ENCODE measurements at regions not wholly inside any gene's neighbourhood (a gene's known extent, or its start where the extent isn't known, plus 50 kb on each side); places are given as distances from the start of the nearest gene placed in this dataset.
"Not testable (repeated sequence)": the region's sequence is repeated elsewhere in the genome, so short reads cannot be mapped to it uniquely, and the experiment has no call there.

DNA sequence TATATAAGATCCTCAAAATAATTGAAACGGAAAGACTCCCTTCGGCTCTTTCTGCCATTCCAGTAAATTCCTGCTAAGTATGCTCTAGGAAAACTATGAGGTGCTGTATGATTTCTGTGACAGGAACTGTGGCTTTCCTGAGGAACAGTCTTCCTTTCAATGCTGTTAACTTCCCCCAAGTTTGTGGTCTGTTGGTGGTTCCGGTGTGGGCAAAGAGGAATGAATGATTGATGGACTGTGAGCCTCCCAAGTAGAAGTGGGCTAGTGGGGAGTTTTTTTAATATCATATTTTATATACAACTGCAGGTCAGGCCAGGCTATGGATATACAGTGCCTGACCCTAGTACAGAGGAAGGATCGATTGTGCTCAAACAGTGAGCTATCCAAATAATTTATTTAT is 560.7 kb upstream of the RBFOX1 start:
- TF ChIP-seq, protein P1, sequence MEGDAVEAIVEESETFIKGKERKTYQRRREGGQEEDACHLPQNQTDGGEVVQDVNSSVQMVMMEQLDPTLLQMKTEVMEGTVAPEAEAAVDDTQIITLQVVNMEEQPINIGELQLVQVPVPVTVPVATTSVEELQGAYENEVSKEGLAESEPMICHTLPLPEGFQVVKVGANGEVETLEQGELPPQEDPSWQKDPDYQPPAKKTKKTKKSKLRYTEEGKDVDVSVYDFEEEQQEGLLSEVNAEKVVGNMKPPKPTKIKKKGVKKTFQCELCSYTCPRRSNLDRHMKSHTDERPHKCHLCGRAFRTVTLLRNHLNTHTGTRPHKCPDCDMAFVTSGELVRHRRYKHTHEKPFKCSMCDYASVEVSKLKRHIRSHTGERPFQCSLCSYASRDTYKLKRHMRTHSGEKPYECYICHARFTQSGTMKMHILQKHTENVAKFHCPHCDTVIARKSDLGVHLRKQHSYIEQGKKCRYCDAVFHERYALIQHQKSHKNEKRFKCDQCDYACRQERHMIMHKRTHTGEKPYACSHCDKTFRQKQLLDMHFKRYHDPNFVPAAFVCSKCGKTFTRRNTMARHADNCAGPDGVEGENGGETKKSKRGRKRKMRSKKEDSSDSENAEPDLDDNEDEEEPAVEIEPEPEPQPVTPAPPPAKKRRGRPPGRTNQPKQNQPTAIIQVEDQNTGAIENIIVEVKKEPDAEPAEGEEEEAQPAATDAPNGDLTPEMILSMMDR (IDR thresholded peaks at IDR 0.05) = no peak
- TF ChIP-seq POLR2A (IDR thresholded peaks at IDR 0.05) = no peak
- H3K27ac ChIP-seq = no peak overlapping the region
- H3K9me3 ChIP-seq = no peaks in the 10 kb centered on the region
- no peak for DNase-seq
- no peaks in the 10 kb centered on the region for H3K36me3 ChIP-seq (ENCODE audit: low read depth, missing control alignments)
- WGBS, 2 donors = 78 to 79% methylated on average over 4 of the region's 4 CpGs
- intact Hi-C loops (cut with DNase I; ENCODE audit: low total_unique reads) = no loop called here
- H3K4me3 ChIP-seq = no peak overlapping the region
- H3K4me1 ChIP-seq = no peaks in the 10 kb centered on the region
- H3K27me3 ChIP-seq = no peaks in the 10 kb centered on the region

DNA sequence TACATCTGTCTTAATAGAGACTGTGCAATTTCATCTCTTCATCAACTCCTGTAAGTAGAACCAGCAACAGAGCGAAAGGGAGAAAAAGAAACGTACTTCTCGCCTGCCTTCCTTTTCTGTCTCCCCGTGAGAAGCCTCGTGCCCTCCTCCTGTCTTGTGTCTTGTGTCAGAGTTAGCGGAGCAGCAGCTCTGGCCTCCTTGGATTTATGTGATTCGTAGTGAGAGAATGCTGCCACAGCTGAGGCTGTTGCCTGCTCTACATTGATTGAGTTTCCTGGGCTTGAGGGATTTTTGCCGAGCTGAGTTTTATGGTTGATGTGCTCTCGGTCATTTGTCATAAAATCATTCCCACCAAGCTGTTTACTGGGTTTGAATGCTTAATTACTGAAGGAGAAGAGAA is 579.1 kb upstream of the RBFOX1 start:
- WGBS, 2 donors = 33 to 45% methylated on average over 9 of the region's 9 CpGs
- Histone ChIP-seq H3K9me3 (no peaks in the 10 kb centered on the region), H3K4me3 (no peak overlapping the region), H3K4me1 (no peaks in the 10 kb centered on the region), H3K36me3 (ENCODE audit: low read depth, missing control alignments) (no peaks in the 10 kb centered on the region), H3K27ac (no peak overlapping the region), H3K27me3 (no peaks in the 10 kb centered on the region)
- no peak for TF ChIP-seq POLR2A (IDR thresholded peaks at IDR 0.05)
- TF ChIP-seq, protein P1 (IDR thresholded peaks at IDR 0.05) = no peak
- no peak for DNase-seq
- intact Hi-C loops (cut with DNase I; ENCODE audit: low total_unique reads) = no loop called here

DNA sequence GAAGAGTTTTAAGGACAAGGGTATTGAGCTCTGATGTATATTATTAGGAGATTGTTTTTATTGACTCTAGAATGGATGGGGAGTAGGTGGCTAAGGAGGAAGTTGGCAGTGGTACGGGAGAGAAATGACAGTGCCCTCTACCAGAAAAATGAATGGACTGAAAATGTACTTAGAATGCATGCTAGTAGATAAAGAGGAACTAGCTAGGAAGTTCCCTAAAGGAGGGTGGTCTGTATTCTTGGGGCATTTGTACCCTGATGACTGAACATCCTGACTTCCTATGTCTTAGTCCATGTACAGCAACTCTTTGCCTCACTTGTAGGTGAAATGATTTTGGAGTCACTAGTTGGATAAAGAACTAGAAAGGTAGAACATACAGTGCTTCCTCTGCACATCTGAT is 581.5 kb upstream of the RBFOX1 start:
- Histone ChIP-seq H3K4me1 (no peaks in the 10 kb centered on the region), H3K27me3 (no peaks in the 10 kb centered on the region), H3K4me3 (no peak overlapping the region), H3K9me3 (no peaks in the 10 kb centered on the region), H3K27ac (no peak overlapping the region), H3K36me3 (ENCODE audit: low read depth, missing control alignments) (no peaks in the 10 kb centered on the region)
- TF ChIP-seq, protein P1 (IDR thresholded peaks at IDR 0.05) = no peak
- TF ChIP-seq POLR2A (IDR thresholded peaks at IDR 0.05) = no peak
- 84 to 88% methylated on average over 1 of the region's 1 CpG for WGBS, 2 donors
- no peak for DNase-seq
- intact Hi-C loops (cut with DNase I; ENCODE audit: low total_unique reads) = no loop called here

DNA sequence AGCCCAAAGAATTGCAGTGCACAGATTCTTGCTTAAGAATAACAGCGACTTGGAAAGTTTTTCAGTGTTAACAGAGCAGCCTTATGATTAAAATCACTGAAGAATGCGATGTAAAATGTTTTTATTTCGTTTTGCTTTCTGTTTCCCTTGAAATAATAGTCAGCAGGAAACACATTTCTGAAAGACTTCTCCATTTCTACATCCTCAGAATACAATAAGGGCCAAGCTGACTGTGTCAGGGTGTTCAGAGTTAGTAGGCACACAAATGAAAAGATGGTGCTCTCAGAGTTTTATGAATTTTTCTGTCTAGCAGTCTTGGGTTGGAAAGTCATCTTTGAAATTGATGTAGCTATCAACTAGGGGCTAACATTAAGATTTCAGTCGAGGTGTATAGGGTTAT is 582.9 kb upstream of the RBFOX1 start:
- WGBS, 2 donors = 46 to 52% methylated on average over 4 of the region's 4 CpGs
- TF ChIP-seq POLR2A (IDR thresholded peaks at IDR 0.05) = no peak
- TF ChIP-seq, protein P1 (IDR thresholded peaks at IDR 0.05) = no peak
- H3K9me3 ChIP-seq = no peaks in the 10 kb centered on the region
- intact Hi-C loops (cut with DNase I; ENCODE audit: low total_unique reads) = no loop called here
- no peak for DNase-seq
- H3K36me3 ChIP-seq (ENCODE audit: low read depth, missing control alignments) = no peaks in the 10 kb centered on the region
- H3K4me1 ChIP-seq = no peaks in the 10 kb centered on the region
- H3K4me3 ChIP-seq = no peak overlapping the region
- H3K27me3 ChIP-seq = no peaks in the 10 kb centered on the region
- H3K27ac ChIP-seq = no peak overlapping the region

DNA sequence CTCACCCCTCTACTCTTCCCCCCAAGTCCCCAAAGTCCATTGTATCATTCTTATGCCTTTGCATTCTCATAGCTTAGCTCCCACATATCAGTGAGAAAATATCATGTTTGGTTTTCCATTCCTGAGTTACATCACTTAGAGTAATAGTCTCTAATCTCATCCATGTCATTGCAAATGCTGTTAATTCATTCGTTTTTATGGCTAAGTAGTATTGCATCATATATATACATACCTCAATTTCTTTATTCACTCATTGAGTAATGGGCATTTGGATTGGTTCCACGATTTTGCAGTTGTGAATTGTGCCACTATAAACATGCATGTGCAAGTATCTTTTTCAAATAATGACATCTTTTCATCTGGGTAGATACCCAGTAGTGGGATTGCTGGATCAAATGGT is 596.3 kb upstream of the RBFOX1 start:
- H3K4me3 ChIP-seq; intact Hi-C loops (cut with DNase I; ENCODE audit: low total_unique reads); H3K36me3 ChIP-seq (ENCODE audit: low read depth, missing control alignments); DNase-seq; H3K4me1 ChIP-seq; H3K9me3 ChIP-seq; H3K27ac ChIP-seq; H3K27me3 ChIP-seq: not testable (repeated sequence)
- WGBS, 2 donors = 48 to 54% methylated on average over 2 of the region's 2 CpGs
